ENCODE measurements at regions not wholly inside any gene's neighbourhood (a gene's known extent, or its start where the extent isn't known, plus 50 kb on each side); places are given as distances from the start of the nearest gene placed in this dataset.
"Not testable (repeated sequence)": the region's sequence is repeated elsewhere in the genome, so short reads cannot be mapped to it uniquely, and the experiment has no call there.

DNA sequence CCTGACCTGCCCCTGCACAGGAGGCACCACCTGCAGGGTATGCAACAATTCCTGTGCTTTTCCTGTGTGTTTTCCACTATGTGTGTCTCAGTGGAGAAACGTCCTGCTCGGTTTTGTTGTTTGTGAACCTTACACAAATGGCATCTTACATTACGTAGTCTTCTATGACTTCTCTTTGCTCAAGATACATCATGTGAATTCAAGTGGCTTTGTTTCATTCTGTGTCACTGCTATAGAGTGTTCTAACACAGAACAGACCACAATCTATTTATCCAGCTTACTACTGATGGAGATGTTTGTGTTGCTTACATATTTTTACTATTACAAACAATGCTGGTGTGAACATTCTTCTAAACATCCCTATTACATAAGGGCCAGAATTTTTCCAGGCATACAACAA lies 97.7 kb downstream of the ANKRD10 start:
- intact Hi-C loops (cut with micrococcal nuclease): no loop called here
- no peaks in the 10 kb centered on the region for H3K36me3 Mint-ChIP-seq (ENCODE audit: low read depth)
- H3K27me3 Mint-ChIP-seq: peaks cover 13% of the 10 kb centered on the region
- H3K4me1 Mint-ChIP-seq: peaks cover 3% of the 10 kb centered on the region
- TF ChIP-seq, protein P1, sequence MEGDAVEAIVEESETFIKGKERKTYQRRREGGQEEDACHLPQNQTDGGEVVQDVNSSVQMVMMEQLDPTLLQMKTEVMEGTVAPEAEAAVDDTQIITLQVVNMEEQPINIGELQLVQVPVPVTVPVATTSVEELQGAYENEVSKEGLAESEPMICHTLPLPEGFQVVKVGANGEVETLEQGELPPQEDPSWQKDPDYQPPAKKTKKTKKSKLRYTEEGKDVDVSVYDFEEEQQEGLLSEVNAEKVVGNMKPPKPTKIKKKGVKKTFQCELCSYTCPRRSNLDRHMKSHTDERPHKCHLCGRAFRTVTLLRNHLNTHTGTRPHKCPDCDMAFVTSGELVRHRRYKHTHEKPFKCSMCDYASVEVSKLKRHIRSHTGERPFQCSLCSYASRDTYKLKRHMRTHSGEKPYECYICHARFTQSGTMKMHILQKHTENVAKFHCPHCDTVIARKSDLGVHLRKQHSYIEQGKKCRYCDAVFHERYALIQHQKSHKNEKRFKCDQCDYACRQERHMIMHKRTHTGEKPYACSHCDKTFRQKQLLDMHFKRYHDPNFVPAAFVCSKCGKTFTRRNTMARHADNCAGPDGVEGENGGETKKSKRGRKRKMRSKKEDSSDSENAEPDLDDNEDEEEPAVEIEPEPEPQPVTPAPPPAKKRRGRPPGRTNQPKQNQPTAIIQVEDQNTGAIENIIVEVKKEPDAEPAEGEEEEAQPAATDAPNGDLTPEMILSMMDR (IDR thresholded peaks at IDR 0.05): no peak
- CTCF ChIA-PET: interaction anchor here (1.0 to 4.4 kb wide), 4 partner anchors 133 to 361 kb away, joined by 3 to 19 read pairs (median 8); no protein-coding TSS in a partner anchor
- no peak for ATAC-seq (ENCODE audit: low read depth)
- no peak for DNase-seq
- H3K4me3 Mint-ChIP-seq: no peak overlapping the region
- POLR2A ChIA-PET: no interaction called here
- no peak overlapping the region for H3K27ac Mint-ChIP-seq
- no peaks in the 10 kb centered on the region for H3K9me3 Mint-ChIP-seq

DNA sequence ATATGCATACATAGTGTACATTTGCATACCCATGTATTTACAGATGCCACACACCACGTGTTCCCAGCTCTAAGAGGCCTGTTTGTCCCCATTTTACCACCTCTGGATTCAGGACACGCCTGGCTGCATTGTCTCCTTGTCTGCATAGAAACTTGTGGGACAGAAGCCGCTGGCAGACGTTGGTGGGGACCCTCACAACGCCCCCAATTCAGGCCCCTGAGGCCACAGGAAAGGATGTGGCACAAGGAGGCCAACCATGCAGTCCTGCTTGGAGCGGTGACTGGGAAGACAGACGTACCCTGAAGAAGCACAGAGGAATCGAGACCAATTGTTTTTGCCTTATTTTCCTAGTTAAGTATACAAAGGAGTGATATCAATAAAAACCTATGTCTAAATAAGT lies 96.1 kb downstream of the ANKRD10 start:
- ChIA-PET CTCF (interaction anchor here (0.6 to 4.4 kb wide), 8 partner anchors 101 to 363 kb away, joined by 3 to 22 read pairs (median 6); no protein-coding TSS in a partner anchor), POLR2A (interaction anchor here (0.7 to 1.4 kb wide), 2 partner anchors 95 to 104 kb away, joined by 3 read pairs; no protein-coding TSS in a partner anchor)
- DNase-seq: no peak
- intact Hi-C loops (cut with micrococcal nuclease): loop anchor here (1.0 to 2.0 kb wide), 7 partner anchors 103 to 362 kb away; no protein-coding TSS in a partner anchor
- no peak for ATAC-seq (ENCODE audit: low read depth)
- Mint-ChIP-seq H3K36me3 (ENCODE audit: low read depth) (no peaks in the 10 kb centered on the region), H3K9me3 (no peaks in the 10 kb centered on the region), H3K27ac (no peak overlapping the region), H3K4me3 (no peak overlapping the region), H3K27me3 (peaks cover 6% of the 10 kb centered on the region), H3K4me1 (peaks cover 3% of the 10 kb centered on the region)
- TF ChIP-seq, protein P1 (IDR thresholded peaks at IDR 0.05): no peak

DNA sequence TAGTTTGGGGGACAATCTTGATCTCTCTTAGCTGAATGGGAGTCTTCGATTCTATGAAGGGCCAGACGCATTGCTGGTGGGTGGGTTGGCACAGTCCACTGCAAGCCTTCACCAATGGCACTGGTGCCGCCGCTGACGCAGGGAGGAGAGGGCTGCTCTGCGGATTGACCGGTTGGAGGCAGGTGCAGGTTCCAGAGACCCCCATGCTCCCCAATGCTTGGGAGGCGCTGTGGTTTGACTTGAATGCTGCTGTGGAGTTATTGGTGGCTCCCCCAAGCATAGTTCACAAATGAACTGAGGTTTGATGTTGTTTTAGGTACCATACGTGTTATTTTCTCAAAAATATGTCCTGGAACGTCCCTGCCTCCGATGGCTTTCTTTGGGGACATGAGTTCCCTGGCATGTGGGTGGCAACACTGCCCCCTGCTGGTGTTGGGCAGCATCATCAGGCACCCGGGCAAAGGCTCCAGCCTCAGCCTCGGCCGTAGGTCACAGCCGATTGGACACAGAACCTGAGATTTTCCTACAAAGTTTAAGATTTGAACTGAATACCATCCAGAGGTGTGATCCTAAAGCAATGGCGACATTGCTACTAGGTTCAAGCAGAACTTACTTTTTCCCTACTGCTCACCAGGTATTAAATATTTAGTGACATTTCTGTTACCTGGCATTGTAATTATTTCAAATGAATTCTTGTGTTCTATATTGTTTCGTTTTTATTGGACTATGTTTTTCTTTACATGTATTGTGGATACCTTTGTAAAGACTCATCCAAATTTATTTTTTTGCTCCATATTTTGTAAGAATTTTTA lies 95.5 kb downstream of the ANKRD10 start:
- H3K4me1 Mint-ChIP-seq: peaks cover 3% of the 10 kb centered on the region
- H3K9me3 Mint-ChIP-seq: no peaks in the 10 kb centered on the region
- intact Hi-C loops (cut with micrococcal nuclease): loop anchor here (1.0 to 2.0 kb wide), 7 partner anchors 104 to 363 kb away; no protein-coding TSS in a partner anchor
- TF ChIP-seq, protein P1 (IDR thresholded peaks at IDR 0.05): peak; percentile 67
- peak; percentile 64 for DNase-seq
- H3K27me3 Mint-ChIP-seq: peaks cover 2% of the 10 kb centered on the region
- no peak overlapping the region for H3K27ac Mint-ChIP-seq
- H3K4me3 Mint-ChIP-seq: no peak overlapping the region
- H3K36me3 Mint-ChIP-seq (ENCODE audit: low read depth): no peaks in the 10 kb centered on the region
- ChIA-PET CTCF (interaction anchor here (0.6 to 4.4 kb wide), 11 partner anchors 102 to 364 kb away, joined by 3 to 22 read pairs (median 6); no protein-coding TSS in a partner anchor), POLR2A (interaction anchor here (0.7 to 1.4 kb wide), 2 partner anchors 94 to 104 kb away, joined by 3 read pairs; no protein-coding TSS in a partner anchor)
- peak; percentile 92 for ATAC-seq (ENCODE audit: low read depth)

DNA sequence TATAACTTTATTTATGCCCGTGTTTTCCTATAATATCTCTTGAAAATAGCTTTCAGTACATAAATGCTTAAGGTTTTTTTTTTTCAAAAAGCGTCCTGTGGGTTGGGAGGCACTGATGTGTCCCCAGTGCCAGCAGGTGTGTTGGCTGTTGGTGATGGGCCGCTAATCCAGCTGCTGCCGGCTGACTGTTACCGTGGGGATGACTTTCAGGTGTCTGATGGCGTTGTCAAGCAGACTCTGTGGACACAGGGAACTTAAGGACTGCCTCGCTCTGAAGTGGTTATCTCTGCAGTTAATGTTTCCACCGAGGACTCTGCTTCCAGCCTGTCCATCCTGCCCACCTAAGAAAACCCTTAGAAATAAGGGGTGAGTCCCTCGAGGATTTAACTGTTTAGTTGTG lies 94.5 kb downstream of the ANKRD10 start:
- no peak for ATAC-seq (ENCODE audit: low read depth)
- H3K27me3 Mint-ChIP-seq: peaks cover 2% of the 10 kb centered on the region
- no peak overlapping the region for H3K27ac Mint-ChIP-seq
- ChIA-PET CTCF (interaction anchor here (0.6 to 4.4 kb wide), 4 partner anchors 176 to 365 kb away, joined by 3 to 19 read pairs (median 8); no protein-coding TSS in a partner anchor), POLR2A (interaction anchor here (0.5 kb wide), 2 partner anchors 97 to 170 kb away, joined by 5 to 7 read pairs; no protein-coding TSS in a partner anchor)
- no peaks in the 10 kb centered on the region for H3K9me3 Mint-ChIP-seq
- H3K4me3 Mint-ChIP-seq: no peak overlapping the region
- intact Hi-C loops (cut with micrococcal nuclease): no loop called here
- no peaks in the 10 kb centered on the region for H3K36me3 Mint-ChIP-seq (ENCODE audit: low read depth)
- DNase-seq: no peak
- H3K4me1 Mint-ChIP-seq: peaks cover 3% of the 10 kb centered on the region
- TF ChIP-seq, protein P1 (IDR thresholded peaks at IDR 0.05): no peak

DNA sequence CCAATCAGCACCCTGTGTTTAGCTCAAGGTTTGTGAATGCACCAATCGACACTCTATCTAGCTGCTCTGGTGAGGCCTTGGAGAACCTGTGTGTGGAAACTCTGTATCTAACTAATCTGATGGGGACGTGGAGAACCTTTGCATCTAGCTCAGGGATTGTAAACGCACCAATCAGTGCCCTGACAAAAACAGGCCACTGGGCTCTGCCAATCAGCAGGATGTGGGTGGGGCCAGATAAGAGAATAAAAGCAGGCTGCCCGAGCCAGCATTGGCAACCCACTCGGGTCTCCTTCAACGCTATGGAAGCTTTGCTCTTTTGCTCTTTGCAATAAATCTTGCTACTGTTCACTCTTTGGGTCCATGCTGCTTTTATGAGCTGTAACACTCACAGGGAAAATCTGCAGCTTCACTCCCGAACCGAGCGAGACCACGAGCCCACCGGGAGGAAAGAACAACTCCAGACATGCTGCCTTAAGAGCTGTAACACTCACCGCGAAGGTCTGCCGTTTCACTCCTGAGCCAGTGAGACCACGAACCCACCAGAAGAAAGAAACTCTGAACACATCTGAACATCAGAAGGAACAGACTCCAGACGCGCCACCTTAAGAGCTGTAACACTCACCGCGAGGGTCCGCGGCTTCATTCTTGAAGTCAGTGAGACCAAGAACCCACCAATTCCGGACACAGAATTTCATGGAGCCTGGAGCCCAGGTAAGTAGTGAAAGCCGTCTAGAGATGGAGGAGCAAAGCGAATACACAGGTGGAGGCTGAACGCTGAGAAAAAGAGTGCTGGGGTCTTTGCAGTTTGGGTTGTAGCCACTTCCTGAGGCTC lies 92.8 kb downstream of the ANKRD10 start:
- POLR2A ChIA-PET; H3K4me3 Mint-ChIP-seq; ATAC-seq (ENCODE audit: low read depth); H3K27ac Mint-ChIP-seq; DNase-seq; H3K4me1 Mint-ChIP-seq; H3K9me3 Mint-ChIP-seq; H3K27me3 Mint-ChIP-seq; intact Hi-C loops (cut with micrococcal nuclease); H3K36me3 Mint-ChIP-seq (ENCODE audit: low read depth): not testable (repeated sequence)
- CTCF ChIA-PET: interaction anchor here (1.5 to 4.4 kb wide), 2 partner anchors 228 to 366 kb away, joined by 4 to 19 read pairs; no protein-coding TSS in a partner anchor

Measured in activated B cell treated with CpG ODN at 0.5 μM for 24 hours (primary cell).